Effector CD4-positive, alpha-beta T cell (primary cell): ENCODE measurements at regions not wholly inside any gene's neighbourhood (a gene's known extent, or its start where the extent isn't known, plus 50 kb on each side); places are given as distances from the start of the nearest gene placed in this dataset.
"Not testable (repeated sequence)": the region's sequence is repeated elsewhere in the genome, so short reads cannot be mapped to it uniquely, and the experiment has no call there.

Experiments
- DNase-seq: peaks from one replicate; pipeline ENCODE4 v3.0.0-alpha.2; 2020

DNA sequence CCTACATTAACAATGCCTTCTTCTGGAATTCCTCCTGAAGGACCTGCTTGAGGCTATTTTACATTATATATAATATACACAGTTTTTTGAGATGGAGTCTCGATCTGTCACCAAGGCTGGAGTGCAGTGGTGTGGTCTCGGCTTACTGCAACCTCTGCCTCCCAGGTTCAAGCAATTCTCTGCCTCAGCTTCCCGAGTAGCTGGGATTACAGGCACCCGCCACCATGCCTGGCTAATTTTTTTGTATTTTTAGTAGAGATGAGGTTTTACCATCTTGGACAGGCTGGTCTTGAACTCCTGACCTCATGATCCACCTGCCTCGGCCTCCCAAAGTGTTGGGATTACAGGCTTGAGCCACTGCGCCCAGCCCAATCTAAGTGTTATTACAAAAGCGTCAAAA is 71.9 kb upstream of the PRR23C start:
- not testable (repeated sequence) for DNase-seq

DNA sequence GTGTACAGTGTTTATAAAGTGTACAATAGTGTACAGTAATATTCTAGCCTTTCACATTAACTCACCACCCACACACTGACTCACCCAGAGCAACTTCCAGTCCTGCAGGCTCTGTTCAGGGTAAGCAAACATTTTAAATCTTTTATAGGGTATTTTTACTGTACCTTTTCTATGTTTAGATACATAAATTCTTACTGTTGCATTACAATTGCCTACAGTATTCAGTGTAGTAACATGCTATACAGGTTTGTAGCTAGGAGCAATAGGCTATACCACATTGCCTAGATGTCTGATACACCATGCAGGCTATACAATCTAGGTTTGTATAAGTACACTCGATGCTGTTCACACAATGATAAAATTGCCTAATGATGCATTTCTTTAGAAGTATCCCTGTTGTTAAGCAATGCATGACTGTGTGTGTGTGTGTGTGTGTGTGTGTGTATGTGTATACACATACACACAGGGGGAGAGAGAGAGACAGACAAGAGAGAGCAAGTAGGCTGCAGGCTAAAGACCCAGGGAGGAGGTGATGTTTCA is 72.5 kb upstream of the PRR23C start:
- no peak for DNase-seq

DNA sequence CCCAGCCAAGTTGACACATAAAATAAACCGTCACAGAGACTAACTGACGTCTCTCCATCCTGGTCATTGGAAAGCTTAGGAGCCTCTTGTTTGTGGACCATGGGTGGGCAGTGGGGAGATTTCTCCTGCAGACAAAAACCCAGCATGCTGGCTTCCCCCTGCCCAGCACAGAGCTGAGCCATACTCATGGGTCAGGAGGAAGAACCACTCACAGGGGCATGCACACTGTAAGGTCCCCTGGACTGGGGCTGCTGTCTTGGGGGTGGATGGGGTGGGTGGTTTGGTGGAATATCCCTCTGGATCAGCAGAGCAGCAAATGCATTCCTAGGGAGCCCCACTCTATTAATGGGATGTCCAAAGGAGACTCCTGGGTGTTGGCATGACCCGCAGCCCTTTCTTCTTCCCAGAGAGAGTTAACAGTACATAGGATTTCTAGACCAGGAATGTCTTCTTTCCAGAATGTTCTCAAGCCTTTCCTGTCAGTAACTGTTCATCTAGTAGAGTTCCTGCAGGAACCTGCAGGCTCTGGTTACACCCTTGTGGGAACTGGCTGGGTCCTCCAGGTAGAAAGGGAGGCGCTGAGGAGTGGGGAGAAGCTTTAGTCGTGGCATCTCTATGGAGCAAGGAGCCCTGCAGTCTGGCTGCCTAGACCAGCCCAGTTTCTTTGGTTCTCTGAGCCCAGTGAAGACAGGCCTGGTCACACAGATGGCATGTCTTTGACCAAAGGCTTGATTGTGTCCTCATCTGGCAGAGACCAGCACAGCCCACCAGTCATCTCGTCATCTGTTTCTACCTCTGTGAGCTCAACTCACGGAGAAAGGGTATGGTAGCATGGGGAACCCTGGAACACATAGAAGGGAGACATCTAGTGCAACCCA is 73.4 kb upstream of the PRR23C start:
- DNase-seq = no peak

DNA sequence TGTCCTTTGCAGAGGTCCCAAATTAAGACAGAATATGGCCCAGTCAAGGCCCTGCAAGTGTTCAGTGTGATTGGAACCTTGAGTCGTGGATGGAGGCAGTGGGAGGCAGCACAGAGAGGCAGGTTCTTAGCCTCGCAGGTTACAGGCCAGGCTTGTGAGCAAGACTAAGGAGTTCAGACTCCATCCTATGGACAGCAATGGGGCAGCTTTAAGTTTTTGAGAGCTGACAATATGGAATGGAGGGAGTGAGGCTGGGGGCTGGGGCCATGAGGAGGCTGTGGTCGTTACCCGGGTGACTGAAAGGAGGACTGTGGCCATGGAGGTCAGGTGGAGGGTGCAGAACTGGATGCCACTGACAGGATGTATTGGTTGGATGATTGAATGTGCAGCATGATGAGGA is 74.1 kb upstream of the PRR23C start:
- DNase-seq = no peak

DNA sequence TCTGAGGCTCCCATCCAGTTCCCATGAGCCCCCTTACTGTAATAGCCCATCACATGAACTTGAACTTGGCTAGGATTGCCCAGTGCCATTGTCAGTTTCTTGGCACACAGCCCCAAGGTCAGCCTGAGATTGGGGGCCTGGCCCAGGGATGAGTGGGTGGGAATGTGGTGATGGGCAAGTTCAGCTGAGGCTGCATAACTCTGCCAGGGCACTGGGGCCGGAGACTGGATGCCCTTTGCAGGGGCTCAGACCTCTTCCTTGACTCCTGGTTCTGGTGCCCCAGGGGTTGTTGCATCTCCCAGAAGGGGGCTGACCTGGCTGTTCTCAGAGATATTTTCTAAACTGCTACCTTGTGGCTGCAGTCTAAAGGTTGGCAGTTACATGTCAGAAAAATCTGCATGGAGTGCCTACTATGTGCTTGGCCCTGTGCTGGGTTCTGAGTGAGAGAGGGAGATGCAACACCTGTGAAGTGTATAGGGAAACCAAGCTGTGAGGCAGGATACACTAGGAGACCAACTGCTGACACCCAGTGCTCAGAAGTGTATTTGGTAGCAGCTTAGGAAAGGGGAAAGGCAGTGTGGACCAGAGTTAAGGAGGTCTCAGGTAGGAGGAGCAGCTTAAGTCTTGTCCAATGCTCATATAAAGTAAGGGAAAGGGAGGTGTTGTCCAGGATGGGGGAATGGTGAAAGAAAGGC is 74.8 kb upstream of the PRR23C start:
- no peak for DNase-seq

DNA sequence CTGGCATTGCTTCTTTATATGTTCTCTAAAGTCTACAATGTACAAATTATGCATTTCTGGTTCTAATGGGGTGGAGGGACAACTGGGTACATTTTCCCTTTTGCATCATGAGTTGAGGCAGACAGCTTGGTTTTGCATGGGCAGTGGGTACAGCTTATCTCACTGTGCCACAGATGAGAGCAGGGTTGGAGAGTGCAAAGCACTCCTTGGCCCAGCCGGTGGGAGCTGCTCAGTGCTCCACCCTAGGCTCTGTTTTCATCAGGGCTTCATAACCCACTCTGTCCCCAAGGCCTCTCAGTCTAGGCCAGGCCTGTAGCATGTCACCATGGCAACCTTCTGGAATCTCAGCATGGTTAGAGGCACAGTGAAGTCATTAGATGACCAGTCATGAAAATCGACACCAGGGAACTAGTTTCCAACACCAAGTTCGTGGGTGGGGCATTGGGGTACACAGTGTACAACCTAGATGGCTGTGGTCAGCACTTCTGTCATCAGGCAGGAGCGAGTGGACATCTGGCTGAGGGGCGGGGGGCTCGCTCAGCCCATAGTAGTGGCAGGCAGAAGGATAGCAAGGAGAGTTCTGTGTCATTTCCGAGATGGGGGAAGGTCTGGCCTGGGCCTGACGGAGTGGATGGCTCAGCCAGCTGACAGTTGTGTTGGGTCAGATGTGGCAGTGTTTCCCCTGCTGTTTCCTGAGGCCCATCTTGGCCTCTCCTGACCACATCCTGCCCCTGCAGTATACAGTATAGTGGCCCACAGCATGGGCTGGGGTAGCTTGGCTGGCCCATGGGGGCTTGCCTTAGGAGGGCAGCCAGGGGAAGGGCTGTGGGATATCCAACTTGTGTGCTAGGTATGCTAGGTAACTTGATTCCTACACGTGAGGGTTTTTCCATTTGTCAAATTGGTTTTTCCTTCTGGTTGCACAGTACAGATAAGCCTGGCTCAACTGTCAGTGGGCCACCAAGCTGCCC is 75.7 kb upstream of the PRR23C start:
- DNase-seq = no peak

DNA sequence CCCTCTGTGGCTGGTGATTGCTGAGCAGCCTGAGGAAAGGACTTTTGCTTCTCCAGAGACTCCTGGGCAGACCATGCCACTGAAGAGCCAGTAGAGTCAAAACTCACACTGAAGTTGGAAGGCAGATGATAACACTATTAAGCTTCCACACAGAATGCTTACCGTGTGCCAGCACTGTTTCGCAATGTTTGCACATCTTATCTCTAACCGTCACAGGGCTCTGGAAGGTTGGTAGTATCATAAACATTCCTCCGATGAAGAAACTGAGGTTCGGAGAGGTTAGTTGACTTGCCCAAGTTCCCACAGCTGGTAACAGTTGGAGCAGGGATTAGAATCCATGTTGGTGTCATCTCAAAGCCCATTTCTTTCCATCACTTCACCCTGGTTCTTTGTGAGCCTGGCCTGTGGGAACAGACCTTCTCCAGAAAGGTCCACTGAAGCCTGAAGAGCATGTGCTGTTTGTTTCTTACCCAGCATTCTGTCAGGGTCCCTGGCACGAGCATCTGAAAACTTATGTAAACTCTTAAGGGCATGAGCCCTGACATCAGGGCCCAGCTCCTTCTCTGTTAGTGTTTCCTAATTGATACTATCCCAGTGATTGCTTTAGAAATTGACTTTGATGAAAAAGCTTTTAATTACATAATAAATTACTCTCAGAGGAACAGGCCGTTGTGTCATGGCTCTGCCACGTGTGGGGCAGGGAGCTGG is 77.0 kb upstream of the PRR23C start:
- DNase-seq = no peak

DNA sequence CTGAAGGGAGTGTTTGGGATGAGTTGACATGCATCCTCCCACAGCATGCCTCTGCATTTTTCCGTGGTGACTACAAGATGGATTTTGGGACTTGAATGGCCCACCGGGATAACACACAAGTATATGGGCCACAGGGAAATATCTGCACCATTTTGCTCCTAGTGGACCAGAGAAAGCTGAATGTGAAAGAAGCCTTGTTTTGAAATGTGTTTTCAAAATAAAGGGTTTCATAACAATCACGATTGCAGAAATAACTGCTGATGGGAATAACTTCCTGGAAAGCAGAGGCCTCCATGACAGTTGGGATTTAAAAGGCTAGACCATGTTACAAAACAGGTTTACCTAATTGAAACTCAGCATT is 77.5 kb upstream of the PRR23C start:
- no peak for DNase-seq

DNA sequence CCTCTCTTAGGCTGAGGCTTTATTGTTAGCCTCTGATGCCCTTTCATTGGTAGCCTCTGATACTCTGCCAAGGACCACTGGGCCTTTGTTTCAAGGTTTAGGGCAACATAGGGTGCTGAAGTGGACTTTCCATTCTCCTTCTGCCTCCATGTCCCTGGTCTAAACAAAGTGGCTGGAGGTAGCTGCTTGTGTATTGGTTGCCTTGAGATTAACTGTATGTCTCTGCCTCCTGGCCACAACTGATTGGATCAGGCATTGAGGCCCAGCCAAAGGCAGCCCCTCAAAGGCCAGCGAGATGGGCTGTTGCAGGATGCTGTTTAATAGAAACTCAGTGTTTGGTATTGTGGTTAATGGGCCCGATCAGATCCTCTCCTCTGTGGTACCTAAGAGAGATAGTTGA is 77.9 kb upstream of the PRR23C start:
- no peak for DNase-seq

DNA sequence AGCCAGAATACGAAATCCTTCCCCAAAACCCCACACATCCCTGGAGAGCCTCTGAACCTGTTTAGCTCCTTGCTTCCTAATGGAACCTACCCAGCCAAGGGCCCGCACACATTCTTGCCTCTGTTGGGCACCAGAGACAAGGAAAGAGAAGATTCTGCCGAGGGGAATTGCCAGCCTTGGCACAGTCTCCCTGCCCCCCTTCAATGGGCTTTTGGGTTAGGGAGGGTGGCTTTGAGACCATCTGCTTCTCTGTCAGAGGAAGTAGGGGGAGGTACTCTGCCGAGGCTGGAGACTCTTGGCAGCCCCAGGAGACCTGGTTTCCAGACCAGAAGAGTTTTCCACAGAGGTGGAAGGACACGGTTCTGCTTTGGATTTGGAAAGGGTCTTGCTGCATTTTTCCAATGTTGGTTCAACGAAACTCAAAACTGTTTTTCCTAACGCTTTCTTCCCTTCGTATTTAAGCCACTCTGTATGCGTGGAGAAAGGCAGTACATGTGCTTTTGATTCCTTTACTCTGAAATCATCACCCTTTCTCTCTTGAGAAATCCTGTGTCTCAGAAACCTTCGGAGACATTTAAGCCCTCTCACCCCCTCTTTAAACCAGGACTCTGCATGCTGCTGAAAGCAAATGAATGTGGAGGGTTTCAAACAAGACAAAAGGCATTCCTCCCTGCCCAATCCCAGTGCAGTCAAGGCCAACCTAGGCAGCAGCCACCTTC is 78.8 kb upstream of the PRR23C start:
- no peak for DNase-seq

DNA sequence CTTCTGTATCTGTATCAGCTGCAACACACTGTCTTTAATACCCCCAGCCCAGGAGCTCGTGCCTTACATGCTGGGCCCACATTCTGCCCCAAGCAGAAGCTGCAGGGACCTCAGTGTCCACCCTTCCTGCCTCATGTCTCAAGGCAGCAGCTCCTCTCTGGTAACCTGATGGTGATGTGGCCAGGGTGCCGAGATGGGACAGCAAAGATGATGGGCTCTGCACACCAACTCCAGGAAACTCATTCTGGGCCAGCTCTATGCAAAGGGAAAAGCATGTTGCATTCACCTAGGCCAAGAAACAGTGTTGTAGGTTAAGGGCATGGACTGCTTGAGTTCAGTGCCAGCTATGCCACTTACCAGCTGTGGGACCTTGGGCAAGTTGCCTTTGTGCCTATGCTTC is 79.5 kb upstream of the PRR23C start:
- DNase-seq = no peak

DNA sequence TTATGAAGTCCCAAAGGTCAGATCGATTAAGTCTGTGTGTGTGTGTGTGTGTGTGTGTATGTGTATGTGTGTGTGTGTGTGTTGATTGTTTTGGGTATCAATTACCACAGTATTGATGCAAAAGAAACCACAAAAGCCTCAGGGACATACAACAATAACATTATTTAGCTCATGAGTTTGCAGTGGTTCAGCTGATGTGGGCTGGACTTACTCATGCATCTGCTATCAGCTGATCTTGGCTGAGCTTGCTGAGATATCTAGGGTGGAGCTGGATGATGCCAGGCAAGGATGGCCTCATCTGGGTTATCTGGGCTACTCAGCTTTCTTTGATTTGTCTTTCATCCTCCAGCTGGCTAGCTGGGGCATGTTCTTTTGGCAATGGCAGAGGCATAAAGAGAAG is 82.4 kb upstream of the PRR23C start:
- DNase-seq = no peak

DNA sequence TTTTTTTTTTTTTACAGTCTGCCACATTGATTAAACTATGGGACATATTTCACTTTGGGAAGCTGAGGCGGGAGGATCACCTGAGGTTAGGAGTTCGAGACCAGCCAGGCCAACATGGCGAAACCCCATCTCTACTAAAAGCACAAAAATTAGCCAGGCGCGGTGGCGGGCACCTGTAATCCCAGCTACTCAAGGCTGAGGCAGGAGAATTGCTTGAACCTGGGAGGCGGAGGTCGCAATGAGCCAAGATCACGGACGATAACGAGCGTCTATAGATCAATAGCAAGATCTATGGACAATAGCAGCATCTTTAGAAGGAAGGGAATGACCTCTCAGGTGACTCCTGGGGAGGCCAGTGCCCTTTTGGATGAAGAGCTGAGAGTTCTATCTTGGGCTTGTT is 82.9 kb upstream of the PRR23C start:
- DNase-seq = not testable (repeated sequence)

DNA sequence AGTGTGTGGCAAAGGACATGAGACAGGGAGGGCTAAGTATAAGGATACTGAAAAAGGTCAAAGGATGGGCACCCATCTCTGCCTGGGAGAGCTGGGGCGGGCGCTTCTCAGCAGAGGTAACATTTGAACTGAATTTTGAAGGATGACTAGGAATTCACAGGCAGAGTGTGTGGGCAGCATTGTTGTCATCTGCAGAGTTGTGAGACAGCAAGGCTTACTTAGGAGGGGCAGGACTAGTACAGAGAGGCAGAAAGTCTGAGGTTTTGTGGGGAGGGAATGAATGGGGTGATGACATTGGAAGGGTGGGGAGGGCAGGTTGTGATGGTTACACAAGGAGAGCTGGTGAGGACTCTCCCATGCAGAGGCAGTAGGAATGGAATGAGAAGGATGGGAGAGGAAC is 84.1 kb upstream of the PRR23C start:
- no peak for DNase-seq

DNA sequence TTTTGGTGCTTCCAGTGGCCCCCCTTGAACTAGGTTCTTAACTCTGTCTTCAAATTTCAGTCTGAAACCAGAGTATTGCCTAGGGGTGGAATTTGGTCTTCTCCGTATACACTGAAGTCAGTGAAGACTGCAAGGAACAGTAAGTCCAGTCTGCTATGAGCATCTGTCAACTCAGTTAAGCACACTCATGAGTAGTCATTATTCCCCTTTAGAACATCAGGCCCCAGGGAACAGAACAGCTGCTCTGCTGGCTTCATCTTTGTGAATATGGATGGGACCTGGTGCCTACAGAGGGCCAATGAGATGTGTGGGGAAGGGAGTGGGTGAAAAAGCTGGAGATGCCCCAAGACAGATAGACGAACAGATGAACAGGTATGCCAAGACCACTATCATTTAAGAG is 85.2 kb upstream of the PRR23C start:
- DNase-seq = no peak

DNA sequence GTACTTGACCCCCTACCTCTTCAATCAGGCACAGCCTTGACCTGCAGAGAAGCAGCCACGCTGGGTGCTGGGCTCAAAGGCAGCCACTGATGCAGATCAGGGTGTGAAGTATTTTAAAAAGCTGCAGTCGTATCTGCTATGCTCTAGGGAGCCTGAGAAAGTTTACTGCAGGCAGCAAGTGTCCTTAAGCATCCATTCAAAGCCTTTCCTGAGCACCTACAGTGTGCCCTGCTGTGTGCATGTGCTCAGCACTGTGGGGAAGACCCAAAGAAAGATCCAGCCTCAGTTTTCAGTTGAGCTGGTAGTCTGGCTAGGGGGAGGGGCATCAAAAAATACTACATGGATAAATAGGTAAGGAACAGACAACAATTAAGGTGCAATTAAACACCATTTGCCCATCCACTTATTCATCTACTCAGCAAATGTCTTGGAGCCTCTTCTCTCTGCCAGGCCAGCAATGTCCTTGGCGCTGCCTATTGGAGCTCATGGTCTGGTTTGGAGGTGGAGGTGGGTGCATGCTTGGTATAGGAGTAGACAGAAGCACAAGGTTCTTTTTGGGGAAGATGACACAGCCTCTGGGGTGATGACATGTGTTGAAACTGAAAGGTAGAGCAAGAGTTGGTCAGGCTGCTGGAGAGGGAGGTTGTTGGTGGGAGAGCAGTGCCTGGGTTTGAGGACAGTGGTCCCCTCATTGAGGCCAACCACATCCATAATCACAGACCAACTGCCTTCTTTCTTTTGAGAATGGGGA is 85.9 kb upstream of the PRR23C start:
- DNase-seq = no peak

DNA sequence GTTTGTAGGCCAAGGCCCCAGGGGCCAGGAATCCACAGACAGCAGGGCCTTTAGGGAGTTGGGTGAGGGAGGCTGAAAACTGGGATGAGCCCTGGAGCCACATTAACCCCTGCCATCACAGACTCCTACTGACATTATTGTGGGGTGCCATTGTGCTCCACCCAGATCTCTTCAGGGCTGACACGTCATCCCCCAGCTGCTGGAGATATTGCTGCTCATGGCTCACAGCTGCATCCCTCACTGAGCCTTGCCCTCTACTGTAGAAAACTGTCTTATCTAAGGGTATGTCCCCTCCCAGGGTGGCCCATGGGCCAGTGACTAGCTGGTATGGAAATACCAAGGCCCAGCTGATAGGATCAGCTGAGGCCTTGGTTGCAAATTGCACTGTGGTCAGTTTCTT is 87.3 kb upstream of the PRR23C start:
- no peak for DNase-seq

DNA sequence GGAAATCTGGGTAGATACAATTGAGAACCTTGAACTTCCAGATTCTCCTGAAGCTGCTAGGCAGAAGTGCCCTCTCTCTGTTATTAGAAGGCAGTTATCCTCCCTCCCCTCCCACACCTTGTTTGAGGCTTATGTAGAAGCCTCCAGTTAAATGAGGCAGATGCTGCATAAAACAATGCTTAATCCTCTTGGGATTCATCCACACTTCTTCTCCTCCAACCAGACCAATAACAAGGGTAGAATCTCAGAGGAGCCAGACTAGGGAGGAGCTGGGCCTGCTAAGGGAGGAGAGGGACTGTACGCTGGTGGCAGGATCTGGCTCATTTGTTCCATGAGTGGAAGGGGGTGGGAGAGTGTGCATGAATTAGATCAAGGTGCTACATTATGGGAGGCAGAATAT is 88.3 kb upstream of the PRR23C start:
- no peak for DNase-seq

DNA sequence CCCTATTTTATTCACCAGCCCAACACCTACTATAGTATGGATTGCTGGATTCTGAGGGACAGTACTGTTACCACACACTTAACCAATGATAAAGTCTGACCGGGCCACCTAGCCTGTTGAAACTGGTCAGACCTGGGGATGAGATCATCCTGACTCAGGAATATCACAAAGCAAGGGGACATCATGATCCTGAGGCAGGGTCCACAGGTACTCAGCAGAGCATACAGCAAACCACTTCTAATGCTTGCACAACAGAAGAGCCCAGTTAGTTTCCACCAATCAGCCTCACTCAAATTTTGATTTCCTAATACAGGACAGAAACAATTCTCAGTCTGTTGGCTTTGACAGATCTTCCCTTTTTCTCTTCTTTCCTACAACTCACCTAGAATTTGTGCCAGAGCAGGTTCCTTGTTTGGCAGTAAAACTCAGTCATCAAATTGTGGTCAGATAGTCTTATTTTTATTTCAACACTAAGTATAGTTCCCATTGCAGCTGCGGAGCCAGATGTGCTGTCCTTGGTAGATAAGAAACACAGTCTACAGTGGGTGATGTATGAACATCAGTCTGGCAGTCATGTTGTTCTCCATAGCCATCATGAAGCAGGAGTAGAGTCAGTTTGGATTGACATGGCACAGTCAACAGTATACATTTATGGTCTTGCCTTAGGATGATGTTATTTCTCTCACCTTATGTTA is 90.1 kb upstream of the PRR23C start:
- DNase-seq = no peak

DNA sequence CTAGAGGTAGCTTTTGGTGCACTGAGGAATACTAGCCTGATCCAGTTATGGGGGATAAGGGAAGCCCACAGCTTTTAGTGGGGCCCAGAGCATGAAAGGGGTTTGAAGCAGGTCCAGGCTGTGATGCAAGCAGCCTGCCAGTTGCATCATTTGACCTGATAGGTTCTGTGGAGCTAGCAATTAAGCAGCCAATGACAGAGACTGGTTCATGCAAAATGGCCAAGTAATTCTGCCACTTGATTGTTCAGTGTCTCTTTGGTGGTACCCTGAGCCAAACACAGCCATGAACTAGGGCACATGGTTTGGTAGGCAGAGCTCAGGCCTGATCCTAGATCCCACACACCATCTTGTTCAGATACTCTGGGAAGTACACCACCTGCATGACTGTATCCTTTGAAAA is 91.0 kb upstream of the PRR23C start:
- DNase-seq = no peak
